ENCODE measurements at regions not wholly inside any gene's neighbourhood (a gene's known extent, or its start where the extent isn't known, plus 50 kb on each side); places are given as distances from the start of the nearest gene placed in this dataset.

DNA sequence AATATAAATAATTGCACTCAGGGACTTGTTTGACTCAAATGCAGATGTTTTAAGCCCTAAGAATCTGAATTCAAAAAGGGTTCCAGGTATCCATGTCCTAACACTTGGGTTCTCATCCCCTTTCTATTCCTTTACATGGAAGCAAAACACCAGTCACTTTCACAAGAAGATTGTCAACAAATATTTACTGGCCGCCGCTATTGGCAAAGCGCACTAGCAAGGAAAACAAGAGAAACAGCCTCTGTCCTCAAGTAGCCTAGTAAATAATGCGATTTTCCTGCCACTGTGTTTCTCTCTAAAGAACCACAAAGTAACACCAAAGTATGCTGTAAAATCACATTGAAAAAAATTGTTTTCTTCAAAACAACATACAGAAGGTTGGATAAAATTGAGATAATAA is 66.7 kb upstream of the EZH2 start:
- DNase-seq (ENCODE audit: low read depth) = no peak

GRCh38 chr7:148944935-148945934 is 61.1 kb upstream of the EZH2 start:
- peak; percentile 53 for DNase-seq (ENCODE audit: low read depth)

DNA sequence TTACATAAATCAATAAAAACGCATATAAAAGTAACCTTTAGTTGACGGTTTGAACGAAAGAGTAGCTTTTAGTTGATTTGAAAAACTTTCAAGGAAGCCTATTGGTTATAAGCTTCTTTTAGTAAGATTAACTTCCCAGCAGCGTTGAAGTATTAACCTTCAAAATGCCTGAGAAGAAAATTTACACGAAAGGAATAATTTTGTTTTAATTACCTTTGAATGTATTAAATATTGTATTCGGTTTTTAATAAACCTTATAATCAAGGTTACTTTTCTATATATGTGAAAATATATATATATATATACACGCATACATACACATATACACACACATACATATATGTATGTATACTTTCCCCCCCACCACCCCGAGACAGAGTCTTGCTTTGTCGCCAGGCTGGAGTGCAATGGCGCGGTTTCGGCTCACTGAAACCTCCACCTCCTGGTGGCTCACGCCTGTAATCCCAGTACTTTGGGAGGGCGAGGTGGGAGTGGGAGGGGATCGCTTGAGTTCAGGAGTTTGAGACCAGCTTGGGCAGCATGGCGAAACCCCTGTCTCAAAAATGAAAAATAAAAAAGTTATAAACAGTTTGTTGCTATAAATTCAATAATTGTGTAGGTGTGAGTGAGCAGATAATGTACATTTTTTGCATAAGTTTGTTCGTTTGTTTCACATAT is 57.6 kb upstream of the EZH2 start:
- DNase-seq (ENCODE audit: low read depth) = no peak

- DNase-seq (ENCODE audit: low read depth) = no peak
Observed at GRCh38 chr7:148940702-148941597, 56.9 kb upstream of the EZH2 start.

DNA sequence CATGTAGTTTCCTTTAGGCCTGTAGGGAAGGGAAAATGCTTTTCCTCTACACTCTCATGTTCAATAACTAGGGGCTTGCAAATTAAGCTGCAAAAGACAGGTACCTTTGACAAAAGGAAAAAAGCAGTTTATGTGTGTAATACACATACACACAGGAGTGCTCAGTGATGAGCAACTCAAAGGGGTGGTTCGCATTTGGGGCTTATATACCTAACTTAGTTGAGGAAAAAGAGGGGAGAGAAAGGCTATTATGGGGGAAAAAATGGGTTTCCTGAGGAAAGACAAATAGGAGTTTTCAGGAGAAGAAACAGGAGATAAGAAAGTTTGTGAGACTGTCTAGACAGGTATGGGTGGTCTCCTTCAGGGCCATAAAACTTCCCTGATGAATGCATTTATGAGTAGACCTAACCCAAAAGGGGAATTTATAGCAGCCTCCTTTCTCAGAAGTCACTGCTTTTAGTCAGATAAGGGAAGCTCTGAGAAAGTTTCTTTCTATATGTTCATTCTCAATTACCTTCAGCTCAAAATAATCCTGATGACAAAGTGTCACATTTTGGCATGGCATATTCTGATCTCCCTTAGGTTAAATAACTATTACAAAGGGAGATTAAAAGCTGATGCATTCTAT is 55.2 kb upstream of the EZH2 start:
- no peak for DNase-seq (ENCODE audit: low read depth)

DNA sequence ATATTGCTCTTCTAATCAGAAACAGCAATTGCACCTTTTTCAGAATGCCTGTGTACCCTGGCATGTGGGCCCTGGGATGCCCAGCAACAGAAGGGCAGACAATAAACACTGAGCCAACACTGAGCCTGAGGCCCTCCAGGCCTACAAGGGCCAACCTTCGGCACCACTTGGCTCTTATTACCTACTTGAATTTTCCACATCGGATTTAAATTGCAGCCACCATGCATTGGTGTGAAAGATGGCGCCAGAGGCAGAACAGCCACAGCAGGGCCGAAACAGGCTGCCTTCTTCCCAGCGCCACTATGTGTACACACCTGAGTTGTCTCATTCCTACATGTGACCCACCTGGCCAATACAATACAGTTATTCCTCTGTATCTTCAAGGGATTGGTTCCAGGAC is 51.4 kb upstream of the EZH2 start:
- DNase-seq (ENCODE audit: low read depth) = no peak

Measured in GM04503 (cell line).